HG02759 (cell line): ENCODE measurements at regions not wholly inside any gene's neighbourhood (a gene's known extent, or its start where the extent isn't known, plus 50 kb on each side); places are given as distances from the start of the nearest gene placed in this dataset.

Source experiments
- ATAC-seq: cut with Tn5 transposase; IDR thresholded peaks from one replicate; pipeline ENCODE4 v1.9.1; 2021; ENCODE audit warnings: mild to moderate bottlenecking, moderate library complexity; ENCODE audit not compliant: unreplicated experiment

- no peak for ATAC-seq
Observed at GRCh38 chr12:91240386-91241095, 57.9 kb upstream of the DCN start.

GRCh38 chr12:91239481-91239880, 56.9 kb upstream of the DCN start:
- ATAC-seq: no peak
